Astrocyte of the hippocampus (primary cell): ENCODE measurements at regions not wholly inside any gene's neighbourhood (a gene's known extent, or its start where the extent isn't known, plus 50 kb on each side); places are given as distances from the start of the nearest gene placed in this dataset.

ENCODE experiments used
- DNase-seq: peaks from one replicate; pipeline ENCODE4 v3.0.0; 2011; ENCODE audit warnings: low read depth, low spot score

GRCh38 chr12:77352946-77353345 lies 287.6 kb upstream of the E2F7 start:
- DNase-seq: peak; percentile 11

DNA sequence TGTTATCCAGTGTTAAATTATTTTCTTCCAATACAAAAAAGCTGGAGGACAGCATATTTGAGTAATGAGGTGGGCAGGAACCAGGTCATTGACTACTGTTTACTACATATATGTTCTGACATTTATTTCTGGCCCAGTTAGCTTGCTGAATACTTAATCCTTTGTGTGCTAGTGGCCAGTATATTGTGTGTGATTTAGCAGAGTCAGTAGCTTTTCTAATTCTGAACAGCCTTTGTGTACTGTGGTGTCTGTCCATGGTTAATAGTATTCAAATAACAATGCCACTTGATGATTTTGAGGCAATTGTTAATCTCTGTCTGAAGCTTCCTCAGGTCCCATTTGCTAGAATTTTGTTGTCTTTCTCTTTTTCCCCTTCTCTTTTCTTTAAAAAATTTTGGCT lies 286.5 kb upstream of the E2F7 start:
- DNase-seq: no peak

DNA sequence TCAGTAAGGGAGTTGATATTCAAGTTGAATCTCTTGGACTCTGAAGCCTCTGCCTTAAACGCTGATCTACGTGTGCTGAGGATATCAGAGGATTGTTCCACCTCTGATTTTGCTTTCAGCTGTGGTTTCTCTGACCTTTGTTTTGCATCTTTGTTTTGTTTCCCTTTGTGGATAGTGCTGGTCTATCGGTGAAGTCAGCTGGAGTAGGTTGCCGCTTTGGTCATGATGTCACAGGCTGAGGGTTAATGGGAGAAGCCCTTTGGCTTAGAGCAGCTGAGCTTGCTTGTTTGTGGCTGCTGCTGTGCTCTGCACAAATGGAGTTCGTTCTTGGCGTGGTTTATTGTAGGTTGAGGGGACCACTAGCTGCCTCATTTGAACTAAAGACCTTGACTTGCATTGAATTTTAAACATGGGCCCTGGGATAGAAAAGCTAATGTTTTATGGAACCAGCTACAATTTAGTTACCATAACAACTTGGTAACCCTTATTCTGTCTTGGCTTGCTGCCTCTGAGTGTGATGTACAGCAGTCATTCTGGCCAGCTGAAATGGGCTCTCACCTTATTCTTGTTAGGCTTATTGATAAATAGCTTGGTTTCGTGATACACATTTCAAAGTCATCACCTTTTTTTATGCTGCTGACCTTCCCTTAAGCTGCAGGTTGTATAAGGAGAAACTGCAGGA lies 284.5 kb upstream of the E2F7 start:
- peak; percentile 22 for DNase-seq

DNA sequence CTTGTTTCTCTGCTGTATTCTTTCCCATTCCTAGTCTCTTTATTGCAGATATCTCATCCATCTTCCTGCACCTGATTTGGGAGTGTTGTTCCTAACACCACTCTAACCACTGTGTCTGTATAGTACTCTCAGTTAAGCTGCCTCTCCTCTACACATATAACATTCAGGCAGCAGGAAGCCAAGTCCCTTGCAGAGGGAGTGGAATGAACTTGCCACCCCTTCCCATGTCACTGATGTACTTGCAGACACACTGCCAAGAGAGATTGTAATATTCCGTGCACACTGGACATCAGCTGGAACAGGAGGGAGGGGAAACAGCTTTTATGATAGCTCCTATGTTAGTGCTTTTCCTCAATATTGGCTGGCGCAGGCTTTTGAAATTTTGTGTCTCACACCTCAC lies 281.6 kb upstream of the E2F7 start:
- DNase-seq: no peak

- no peak for DNase-seq
Measured at GRCh38 chr12:77345336-77345735, 280.0 kb upstream of the E2F7 start.

- no peak for DNase-seq
Measured at GRCh38 chr12:77344651-77345050, 279.3 kb upstream of the E2F7 start.

GRCh38 chr12:77343291-77343690 lies 277.9 kb upstream of the E2F7 start:
- DNase-seq: no peak

DNA sequence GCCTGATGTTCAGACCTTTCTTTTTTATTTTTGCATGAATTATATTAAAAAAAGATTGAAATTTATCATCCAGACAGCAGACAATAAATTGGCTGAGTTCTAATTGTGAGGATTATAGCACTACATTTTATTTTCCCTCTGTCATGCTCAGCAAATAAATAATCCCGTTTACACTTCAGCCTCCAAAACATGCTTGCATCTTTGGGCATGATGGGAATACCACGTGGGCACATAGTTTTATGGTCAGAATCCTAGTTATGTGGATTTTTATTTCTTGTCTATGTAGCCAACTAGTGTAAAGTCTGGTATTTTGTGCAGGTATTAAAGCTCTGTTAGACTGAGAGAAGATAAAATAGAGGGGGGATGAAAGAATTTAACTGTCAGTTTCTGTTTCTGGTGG lies 276.9 kb upstream of the E2F7 start:
- no peak for DNase-seq

DNA sequence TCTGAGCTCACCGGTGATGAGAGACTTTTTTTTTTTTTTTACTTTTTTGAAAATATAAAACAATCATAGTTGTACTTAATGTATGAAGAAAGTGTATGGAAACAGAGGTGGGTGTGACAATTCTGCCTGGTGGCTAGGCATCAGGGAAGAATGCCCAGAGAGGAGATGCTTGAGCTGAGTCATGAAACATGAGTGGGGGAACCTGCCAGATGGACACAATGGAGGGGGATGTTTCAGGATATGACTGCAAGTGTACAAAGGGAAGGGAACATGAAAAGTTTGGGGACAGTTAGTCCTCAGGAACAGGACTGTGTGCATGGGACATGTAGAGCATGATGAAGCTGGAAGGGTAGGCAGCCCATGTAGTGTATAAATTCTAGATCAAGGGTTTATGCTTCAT lies 274.2 kb upstream of the E2F7 start:
- DNase-seq: no peak

GRCh38 chr12:77337362-77337761 lies 272.0 kb upstream of the E2F7 start:
- DNase-seq: no peak

- no peak for DNase-seq
Measured at GRCh38 chr12:77334806-77335205, 269.4 kb upstream of the E2F7 start.

DNA sequence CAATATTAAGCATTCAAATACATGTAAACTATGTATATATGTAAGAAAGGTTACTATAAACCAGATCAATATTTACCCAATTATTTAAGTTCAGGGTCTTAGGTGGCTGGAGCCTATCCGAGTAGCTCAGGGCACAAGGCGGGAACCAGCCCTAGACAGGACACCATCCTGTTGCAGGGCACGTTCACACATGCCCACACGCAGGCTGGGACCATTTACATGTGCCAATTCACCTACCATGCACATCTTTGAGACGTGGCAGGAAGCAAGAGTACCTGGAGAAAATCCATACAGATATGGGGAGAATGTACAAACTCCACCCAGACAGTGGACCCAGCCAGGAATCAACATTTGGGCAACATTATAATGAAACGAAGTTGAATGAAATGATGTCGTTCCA lies 263.0 kb upstream of the E2F7 start:
- no peak for DNase-seq

GRCh38 chr12:77325511-77326236 lies 260.3 kb upstream of the E2F7 start:
- peak; percentile 8 for DNase-seq

GRCh38 chr12:77324763-77325468 lies 259.5 kb upstream of the E2F7 start:
- DNase-seq: peak; percentile 91

GRCh38 chr12:77324416-77324762 lies 259.0 kb upstream of the E2F7 start:
- no peak for DNase-seq

DNA sequence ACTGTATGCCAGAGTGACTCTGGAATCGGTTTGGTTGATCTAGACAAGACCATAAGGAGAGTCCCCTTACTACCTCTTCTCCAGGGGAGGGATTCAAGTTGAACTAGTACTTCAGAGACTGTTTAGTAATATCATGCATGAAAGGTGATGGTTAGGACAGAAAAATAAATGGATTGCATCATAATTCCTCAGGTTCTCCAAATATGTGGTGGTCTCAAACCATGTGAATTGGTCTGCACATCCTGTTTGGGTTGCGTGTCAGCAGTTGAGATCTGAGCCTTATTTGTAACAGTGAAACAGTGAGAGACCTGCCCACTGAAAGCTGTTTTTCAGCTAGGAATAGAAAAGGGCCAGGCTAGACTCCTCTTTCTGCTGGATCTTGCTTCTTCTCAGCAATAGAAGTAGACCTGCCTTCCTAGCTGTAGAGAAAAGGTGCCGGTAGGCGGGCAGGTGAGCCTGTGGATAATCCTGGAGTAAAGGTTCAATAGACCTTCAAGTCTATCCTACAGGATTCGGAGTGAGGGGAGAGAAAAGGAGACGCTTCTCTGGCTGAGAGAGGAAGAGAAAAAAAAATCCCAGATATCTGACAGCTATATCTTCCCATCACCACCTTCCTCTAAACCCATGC lies 258.5 kb upstream of the E2F7 start:
- no peak for DNase-seq

- no peak for DNase-seq
Measured at GRCh38 chr12:77319166-77319565, 253.8 kb upstream of the E2F7 start.

GRCh38 chr12:77315407-77315806 lies 250.0 kb upstream of the E2F7 start:
- no peak for DNase-seq

DNA sequence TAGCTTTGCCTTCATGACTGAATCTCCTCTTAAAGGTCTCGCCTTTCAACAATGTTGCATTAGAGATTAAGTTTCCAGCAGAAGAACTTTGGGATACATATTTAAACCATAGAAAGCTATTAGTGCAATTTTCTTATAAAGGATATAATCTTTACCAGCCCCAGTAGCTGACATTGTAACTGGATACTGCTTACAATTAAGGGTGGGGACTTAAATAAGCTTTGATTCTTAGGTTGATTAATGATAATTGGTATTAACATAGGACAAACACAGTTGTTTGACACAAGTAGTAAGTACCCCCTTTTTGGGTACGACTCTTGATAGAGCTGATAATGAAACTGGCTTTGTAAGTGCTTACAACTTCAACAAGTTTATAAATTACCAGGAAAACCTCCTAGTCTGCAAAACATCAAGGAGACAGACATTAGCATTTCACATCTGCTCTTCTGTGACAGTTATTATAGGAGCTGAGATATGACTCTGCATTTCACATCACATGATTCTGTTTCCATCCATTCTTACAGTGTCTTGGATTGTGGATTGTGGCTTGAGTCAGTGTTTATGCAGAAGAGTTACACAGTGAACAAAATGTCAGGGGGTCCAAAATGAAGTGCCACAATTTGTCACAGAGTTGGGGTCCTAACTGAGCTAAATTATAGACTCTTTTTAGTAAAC lies 249.1 kb upstream of the E2F7 start:
- no peak for DNase-seq

DNA sequence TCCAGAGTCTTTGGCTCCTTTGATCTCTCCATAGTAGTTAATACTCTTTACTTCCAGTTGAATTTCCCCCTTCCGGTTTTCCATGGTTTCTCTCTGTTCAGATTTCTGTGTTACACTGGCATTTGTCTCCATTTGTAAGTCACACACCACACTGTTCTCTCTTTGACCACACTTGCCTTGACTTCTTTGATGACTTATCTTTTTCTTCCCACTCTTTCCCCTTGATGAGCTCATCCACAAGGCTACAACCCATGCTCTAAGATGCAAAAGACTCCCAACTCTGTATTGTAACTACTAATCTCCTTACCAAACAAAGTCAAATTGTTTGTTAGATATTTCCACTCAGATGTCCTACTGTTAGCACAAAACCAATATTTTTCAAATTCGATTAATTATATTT lies 242.7 kb upstream of the E2F7 start:
- DNase-seq: no peak

DNA sequence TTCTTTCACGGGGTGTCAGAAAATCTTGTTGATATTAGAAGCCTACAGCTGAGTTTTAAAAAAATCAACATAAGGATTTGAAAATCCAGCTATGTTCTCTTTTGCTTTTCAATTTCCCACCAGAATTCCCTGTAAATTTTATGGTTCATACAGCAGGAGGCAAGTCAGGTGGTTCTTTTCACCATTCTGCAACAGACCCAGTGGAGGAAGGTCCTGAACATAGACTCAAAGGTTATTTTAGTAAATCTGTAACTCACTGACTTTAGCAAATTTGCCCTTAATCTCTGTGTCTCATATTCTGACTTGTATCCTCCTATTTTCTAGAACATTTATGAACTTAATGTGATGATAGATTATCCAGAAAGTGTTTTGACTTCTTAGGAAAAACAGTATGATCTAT lies 235.4 kb upstream of the E2F7 start:
- no peak for DNase-seq
